PC-9 (cell line): ENCODE measurements at regions not wholly inside any gene's neighbourhood (a gene's known extent, or its start where the extent isn't known, plus 50 kb on each side); places are given as distances from the start of the nearest gene placed in this dataset.

Experiments
- EZH2 ChIP-seq: fragments of 200-600 bp; sonication (generic); IDR thresholded peaks from 2 replicates; pipeline ENCODE4 v1.8.0; 2017; ENCODE audit warnings: antibody characterized with exemption, low read depth
- TF ChIP-seq, protein P1 (sequence below): fragments of 200-600 bp; sonication (generic); conservative IDR thresholded peaks from 2 replicates; pipeline ENCODE4 v1.6.1; 2017; ENCODE audit warnings: mixed run types, antibody characterized with exemption, mild to moderate bottlenecking, moderate library complexity

DNA sequence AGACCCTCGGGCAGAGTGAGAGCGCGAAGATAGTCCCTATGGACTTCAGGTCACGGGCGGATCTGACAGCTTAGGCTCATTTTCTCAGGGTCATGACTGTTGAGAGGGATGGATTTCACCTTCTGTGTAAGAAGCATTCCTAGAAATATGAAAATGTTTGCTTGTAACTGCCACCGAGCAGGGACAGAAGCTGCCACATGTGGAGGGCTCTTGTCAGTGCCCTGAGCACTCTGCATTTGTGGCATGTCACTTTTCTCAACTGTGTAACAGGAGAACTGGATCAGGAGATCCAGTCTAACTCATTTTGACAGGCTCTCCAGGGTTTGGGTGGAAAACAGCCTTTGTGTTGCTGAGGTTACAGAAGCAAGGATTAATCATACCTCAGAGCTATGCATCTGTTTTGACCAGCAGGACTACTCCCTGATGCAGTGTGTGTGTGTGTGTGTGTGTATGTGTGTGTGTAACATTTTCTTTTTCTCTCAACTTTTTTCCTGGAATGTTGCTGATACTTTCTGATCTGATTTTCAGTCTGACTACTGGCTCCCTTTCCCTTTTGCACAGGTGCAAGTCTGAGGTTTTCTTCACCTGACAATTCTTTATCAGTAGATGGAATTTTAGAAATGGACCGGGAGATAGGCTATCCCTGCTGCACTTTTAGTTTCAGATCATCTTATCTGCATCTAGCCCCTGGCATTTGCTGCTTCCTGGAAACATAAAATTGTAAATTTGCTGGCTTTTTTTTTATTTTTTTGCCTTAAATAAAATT is 183.3 kb downstream of the STK31 start:
- TF ChIP-seq, protein P1, sequence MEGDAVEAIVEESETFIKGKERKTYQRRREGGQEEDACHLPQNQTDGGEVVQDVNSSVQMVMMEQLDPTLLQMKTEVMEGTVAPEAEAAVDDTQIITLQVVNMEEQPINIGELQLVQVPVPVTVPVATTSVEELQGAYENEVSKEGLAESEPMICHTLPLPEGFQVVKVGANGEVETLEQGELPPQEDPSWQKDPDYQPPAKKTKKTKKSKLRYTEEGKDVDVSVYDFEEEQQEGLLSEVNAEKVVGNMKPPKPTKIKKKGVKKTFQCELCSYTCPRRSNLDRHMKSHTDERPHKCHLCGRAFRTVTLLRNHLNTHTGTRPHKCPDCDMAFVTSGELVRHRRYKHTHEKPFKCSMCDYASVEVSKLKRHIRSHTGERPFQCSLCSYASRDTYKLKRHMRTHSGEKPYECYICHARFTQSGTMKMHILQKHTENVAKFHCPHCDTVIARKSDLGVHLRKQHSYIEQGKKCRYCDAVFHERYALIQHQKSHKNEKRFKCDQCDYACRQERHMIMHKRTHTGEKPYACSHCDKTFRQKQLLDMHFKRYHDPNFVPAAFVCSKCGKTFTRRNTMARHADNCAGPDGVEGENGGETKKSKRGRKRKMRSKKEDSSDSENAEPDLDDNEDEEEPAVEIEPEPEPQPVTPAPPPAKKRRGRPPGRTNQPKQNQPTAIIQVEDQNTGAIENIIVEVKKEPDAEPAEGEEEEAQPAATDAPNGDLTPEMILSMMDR: no peak
- TF ChIP-seq EZH2: no peak
